ENCODE measurements at regions not wholly inside any gene's neighbourhood (a gene's known extent, or its start where the extent isn't known, plus 50 kb on each side); places are given as distances from the start of the nearest gene placed in this dataset.

DNA sequence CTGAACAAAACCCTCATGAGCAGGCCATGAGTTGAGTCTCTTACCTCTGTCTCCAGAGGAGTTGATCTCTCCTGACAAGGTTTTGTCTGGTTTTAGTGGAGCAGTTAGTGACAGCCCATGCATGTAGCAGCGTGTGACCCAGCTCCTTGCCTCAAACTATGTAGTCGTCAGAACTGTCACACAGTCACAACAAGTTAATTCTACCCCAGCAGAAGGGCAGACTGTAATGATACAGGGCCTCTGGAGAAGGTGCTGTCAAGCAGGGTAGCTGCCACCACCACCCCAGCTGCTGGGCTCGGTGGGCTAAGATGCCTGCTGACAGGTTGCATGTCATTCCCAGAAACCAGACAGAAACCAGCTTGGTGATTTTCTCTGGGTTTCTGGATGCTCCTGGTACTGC lies 194.5 kb downstream of the PSAT1 start:
- TF ChIP-seq, protein P1, sequence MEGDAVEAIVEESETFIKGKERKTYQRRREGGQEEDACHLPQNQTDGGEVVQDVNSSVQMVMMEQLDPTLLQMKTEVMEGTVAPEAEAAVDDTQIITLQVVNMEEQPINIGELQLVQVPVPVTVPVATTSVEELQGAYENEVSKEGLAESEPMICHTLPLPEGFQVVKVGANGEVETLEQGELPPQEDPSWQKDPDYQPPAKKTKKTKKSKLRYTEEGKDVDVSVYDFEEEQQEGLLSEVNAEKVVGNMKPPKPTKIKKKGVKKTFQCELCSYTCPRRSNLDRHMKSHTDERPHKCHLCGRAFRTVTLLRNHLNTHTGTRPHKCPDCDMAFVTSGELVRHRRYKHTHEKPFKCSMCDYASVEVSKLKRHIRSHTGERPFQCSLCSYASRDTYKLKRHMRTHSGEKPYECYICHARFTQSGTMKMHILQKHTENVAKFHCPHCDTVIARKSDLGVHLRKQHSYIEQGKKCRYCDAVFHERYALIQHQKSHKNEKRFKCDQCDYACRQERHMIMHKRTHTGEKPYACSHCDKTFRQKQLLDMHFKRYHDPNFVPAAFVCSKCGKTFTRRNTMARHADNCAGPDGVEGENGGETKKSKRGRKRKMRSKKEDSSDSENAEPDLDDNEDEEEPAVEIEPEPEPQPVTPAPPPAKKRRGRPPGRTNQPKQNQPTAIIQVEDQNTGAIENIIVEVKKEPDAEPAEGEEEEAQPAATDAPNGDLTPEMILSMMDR (IDR thresholded peaks at IDR 0.05) = no peak
- TF ChIP-seq POLR2A (IDR thresholded peaks at IDR 0.05) = no peak

All from thyroid gland (tissue), 4 donors.